ENCODE measurements at regions not wholly inside any gene's neighbourhood (a gene's known extent, or its start where the extent isn't known, plus 50 kb on each side); places are given as distances from the start of the nearest gene placed in this dataset.

DNA sequence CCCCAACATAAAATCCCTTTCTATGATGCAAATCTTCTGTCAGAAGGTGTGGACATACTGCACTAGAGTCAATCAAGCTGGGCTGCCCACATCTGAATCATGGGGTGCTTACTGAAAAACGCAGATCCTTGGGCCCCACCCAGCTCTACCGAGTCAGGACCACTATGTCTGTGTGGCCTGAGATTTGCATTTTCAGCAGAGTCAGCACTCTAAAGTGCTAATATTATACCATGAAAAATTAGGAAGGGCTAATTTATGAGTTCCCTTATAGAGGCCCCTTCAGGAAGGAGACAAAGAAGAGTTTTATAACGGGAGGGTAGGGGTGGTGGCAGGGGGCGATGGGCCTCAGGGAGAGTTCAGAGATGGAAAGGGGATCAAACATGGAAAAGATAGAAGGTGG is 163.3 kb upstream of the NABP1 start:
- TF ChIP-seq, protein P1, sequence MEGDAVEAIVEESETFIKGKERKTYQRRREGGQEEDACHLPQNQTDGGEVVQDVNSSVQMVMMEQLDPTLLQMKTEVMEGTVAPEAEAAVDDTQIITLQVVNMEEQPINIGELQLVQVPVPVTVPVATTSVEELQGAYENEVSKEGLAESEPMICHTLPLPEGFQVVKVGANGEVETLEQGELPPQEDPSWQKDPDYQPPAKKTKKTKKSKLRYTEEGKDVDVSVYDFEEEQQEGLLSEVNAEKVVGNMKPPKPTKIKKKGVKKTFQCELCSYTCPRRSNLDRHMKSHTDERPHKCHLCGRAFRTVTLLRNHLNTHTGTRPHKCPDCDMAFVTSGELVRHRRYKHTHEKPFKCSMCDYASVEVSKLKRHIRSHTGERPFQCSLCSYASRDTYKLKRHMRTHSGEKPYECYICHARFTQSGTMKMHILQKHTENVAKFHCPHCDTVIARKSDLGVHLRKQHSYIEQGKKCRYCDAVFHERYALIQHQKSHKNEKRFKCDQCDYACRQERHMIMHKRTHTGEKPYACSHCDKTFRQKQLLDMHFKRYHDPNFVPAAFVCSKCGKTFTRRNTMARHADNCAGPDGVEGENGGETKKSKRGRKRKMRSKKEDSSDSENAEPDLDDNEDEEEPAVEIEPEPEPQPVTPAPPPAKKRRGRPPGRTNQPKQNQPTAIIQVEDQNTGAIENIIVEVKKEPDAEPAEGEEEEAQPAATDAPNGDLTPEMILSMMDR (IDR thresholded peaks at IDR 0.05; ENCODE audit: low read depth, low read length, missing control alignments): no peak
- no peak for DNase-seq (ENCODE audit: extremely low read depth, low read depth)
- no peak overlapping the region for H3K4me3 ChIP-seq (replicated peaks; ENCODE audit: low read depth, low read length)

DNA sequence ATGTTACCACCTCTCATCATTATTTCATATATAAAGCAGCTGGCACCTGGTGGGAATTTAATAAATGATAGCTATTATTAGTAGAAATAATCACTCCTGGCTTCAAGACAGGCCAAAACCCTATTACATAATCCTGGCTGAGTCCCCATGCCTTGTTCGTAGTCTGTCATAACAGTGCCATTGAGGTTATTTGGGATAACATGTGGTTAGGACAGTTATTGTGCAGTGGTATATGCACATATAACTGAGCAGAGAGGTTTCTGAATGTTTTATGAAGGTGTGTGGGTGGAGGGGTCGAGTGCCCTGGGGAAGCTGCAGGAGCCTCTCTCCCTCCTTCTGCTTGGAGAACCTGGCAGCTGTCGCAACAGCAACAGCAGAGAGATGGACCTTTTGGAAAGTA is 162.4 kb upstream of the NABP1 start:
- no peak overlapping the region for H3K4me3 ChIP-seq (replicated peaks; ENCODE audit: low read depth, low read length)
- TF ChIP-seq, protein P1 (IDR thresholded peaks at IDR 0.05; ENCODE audit: low read depth, low read length, missing control alignments): no peak
- no peak for DNase-seq (ENCODE audit: extremely low read depth, low read depth)

DNA sequence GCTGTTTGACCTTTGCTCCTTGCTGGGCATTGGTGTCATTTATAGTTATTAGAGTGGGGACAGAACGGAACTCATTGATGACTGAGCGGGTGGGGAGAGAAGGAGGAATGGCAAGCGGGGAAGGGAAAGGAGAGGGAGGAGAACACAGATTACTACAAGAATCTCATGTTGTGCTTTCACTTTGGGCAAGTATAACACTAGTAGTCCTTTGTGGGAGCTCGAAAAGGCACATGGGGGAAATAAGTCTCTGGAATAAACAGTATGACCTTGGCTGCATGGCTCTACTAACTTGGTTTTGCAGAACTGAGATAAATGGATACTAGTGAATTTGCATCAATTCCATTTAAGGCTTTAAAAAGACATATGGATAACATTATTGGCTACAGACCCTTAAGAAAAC is 161.7 kb upstream of the NABP1 start:
- TF ChIP-seq, protein P1 (IDR thresholded peaks at IDR 0.05; ENCODE audit: low read depth, low read length, missing control alignments): no peak
- DNase-seq (ENCODE audit: extremely low read depth, low read depth): no peak
- H3K4me3 ChIP-seq (replicated peaks; ENCODE audit: low read depth, low read length): no peak overlapping the region

DNA sequence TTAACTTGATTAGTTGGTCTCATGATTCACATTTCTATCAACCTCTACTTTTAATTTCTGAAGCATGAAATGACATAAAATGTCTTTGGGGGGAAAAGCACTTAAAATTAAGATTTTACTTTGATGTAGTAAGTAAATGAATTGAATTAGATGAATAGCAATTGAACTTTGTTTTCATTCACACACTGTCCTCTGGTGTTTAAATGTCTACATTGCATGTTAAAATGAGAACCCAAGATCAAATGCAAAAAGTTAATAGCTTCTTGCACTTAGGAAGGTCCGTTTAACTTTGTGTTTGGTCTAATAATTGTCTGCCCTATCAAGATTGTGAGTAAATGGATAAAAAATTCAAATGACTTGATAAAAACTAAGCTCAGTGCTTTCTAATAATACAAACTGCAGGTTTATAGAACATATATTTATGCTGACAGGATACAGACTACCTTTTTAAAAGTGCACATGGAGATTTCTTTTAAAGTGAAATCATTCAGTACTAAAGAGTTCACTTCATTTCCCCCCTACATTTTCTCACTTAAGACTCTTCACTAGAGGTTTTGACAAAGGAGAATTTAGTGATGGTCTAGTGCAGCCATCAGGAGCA is 156.2 kb upstream of the NABP1 start:
- TF ChIP-seq, protein P1 (IDR thresholded peaks at IDR 0.05; ENCODE audit: low read depth, low read length, missing control alignments): peak; percentile 57
- no peak for DNase-seq (ENCODE audit: extremely low read depth, low read depth)
- H3K4me3 ChIP-seq (replicated peaks; ENCODE audit: low read depth, low read length): no peak overlapping the region

DNA sequence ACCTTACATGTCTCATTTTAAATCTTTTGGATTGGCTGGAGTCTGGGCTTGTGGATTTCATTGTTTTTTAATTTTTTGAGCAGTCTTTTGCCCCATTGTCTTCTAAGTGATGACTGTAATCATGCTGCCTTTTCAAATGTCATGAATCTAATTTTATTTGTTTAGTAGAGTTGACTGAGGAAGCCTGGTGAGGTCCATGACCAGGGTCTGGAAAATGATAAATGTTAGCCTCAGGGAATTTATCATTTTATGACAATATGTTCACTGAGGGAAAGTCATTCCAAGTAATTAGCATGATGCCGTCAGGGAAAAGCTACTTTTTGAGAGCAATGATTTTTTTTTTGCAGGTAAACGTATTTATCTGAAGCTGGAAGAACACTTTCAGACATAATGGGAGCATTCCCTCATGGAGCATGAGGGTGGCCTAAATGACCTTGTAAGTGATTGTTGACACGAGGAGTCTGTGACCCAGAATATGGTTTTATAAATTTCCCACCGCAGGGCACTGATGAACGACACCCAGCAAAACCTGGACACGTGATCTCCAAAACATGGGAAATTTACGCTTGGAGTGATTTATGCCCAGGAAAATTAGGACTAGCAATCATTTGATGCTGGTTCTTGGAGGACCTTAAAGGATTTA is 155.3 kb upstream of the NABP1 start:
- TF ChIP-seq, protein P1 (IDR thresholded peaks at IDR 0.05; ENCODE audit: low read depth, low read length, missing control alignments): no peak
- H3K4me3 ChIP-seq (replicated peaks; ENCODE audit: low read depth, low read length): no peak overlapping the region

DNA sequence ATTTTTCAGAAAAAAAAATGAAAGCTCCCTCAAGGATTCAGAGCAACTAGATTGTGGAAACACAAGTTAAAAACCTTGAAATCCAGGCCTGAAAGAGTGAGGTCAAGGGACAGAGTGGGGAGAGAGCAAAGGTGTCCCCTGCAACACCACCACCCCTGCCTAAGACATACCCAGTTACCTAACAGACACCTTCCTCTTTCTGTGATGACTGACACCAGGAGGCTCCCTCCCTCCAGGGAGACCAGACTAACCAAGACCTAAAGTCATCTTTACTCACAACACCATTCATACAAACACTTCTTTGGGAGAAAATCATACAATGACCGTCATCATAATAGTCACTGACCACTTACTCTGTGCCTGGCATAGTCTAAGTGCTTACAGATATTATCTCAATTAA is 151.8 kb upstream of the NABP1 start:
- H3K4me3 ChIP-seq (replicated peaks; ENCODE audit: low read depth, low read length): no peak overlapping the region
- TF ChIP-seq, protein P1 (IDR thresholded peaks at IDR 0.05; ENCODE audit: low read depth, low read length, missing control alignments): no peak
- DNase-seq (ENCODE audit: extremely low read depth, low read depth): no peak

More for the DNA sequence above, 155.3 kb upstream of the NABP1 start:
- DNase-seq (ENCODE audit: extremely low read depth, low read depth): no peak
